ENCODE measurements at regions not wholly inside any gene's neighbourhood (a gene's known extent, or its start where the extent isn't known, plus 50 kb on each side); places are given as distances from the start of the nearest gene placed in this dataset.

GRCh38 chr13:76813000-76813691 is 73.1 kb downstream of the KCTD12 start:
- TF ChIP-seq, protein P1, sequence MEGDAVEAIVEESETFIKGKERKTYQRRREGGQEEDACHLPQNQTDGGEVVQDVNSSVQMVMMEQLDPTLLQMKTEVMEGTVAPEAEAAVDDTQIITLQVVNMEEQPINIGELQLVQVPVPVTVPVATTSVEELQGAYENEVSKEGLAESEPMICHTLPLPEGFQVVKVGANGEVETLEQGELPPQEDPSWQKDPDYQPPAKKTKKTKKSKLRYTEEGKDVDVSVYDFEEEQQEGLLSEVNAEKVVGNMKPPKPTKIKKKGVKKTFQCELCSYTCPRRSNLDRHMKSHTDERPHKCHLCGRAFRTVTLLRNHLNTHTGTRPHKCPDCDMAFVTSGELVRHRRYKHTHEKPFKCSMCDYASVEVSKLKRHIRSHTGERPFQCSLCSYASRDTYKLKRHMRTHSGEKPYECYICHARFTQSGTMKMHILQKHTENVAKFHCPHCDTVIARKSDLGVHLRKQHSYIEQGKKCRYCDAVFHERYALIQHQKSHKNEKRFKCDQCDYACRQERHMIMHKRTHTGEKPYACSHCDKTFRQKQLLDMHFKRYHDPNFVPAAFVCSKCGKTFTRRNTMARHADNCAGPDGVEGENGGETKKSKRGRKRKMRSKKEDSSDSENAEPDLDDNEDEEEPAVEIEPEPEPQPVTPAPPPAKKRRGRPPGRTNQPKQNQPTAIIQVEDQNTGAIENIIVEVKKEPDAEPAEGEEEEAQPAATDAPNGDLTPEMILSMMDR (IDR thresholded peaks at IDR 0.05; ENCODE audit: insufficient read depth, low read length, poor library complexity, severe bottlenecking): no peak
- Histone ChIP-seq H3K27me3 (ENCODE audit: control insufficient read depth, insufficient read depth, low read length) (peaks cover 2% of the 10 kb centered on the region), H3K36me3 (ENCODE audit: control insufficient read depth, insufficient read depth, low read length) (no peaks in the 10 kb centered on the region), H3K4me3 (ENCODE audit: low read depth, low read length) (no peak overlapping the region)
- DNase-seq (ENCODE audit: low read depth): no peak

DNA sequence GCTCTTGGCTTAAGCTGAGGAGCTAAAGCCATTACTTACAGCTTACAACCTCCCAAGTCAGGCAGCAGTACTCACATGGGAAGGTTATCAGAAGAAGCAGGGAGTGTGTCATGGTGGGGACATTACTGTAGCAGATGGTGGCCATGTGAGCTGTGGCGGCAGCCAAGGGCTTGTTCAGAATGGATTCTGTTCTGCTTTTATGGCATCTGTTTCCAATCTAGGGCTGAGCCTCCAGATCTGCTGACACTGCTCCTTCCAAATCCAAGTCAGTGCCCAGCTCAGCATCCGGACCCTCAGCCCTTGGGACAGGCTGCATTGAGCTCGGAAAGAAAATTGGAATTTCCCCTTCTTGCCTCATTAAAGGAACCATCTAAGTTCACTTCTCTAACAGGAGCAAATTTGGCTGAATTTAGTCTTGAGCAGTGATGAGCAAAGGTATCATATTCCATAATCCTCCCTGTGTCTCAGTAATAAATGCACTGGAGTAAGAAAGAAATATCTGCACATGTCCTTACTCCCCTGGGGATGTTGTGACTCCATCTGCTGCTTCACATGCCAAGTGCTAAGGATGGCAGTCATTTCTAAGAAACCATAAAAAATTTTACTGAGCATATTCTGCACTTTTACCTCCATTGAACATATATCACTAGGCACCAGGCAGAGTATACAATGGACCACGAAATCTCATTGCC is 73.9 kb downstream of the KCTD12 start:
- H3K27me3 ChIP-seq (ENCODE audit: control insufficient read depth, insufficient read depth, low read length): peaks cover 2% of the 10 kb centered on the region
- TF ChIP-seq, protein P1 (IDR thresholded peaks at IDR 0.05; ENCODE audit: insufficient read depth, low read length, poor library complexity, severe bottlenecking): no peak
- DNase-seq (ENCODE audit: low read depth): no peak
- no peaks in the 10 kb centered on the region for H3K36me3 ChIP-seq (ENCODE audit: control insufficient read depth, insufficient read depth, low read length)
- H3K4me3 ChIP-seq (ENCODE audit: low read depth, low read length): no peak overlapping the region

DNA sequence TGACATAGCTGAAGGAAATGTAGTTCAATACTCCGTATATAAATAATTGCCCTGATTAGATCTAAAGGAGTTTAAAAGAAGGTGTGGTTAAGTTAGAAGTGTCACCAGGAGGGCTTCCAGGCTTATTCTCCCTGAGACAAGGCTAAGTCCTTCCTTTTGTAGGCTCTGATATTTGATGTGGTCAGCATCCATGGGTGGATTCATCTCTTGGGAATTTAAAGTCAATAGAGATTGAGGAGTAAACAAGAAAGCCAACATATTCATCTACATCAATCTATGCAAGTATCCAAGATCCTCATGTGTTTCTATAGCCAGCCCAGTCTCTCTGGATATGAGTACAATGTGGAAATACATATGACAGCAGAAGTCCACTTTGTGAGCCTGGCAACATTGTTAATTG is 76.8 kb downstream of the KCTD12 start:
- DNase-seq (ENCODE audit: low read depth): no peak
- TF ChIP-seq, protein P1 (IDR thresholded peaks at IDR 0.05; ENCODE audit: insufficient read depth, low read length, poor library complexity, severe bottlenecking): no peak
- Histone ChIP-seq H3K36me3 (ENCODE audit: control insufficient read depth, insufficient read depth, low read length) (no peaks in the 10 kb centered on the region), H3K27me3 (ENCODE audit: control insufficient read depth, insufficient read depth, low read length) (no peaks in the 10 kb centered on the region), H3K4me3 (ENCODE audit: low read depth, low read length) (no peak overlapping the region)

DNA sequence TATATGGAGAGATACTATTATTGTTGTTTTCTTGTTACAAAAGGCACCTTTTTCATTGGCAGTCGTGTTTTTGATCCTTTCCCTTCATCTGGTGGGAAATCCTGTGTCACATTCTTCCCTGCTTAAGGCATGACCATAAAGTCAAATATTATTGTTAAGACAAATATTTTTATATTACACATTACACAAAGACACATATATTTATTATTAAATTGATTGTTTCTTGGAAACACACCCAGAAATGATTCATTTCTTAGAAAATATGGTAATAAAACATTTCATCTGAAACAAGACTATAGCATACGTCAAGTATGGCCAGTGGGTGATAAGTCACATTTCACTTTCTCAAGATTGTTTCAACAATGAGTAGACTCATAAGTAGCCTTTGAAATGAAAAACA is 77.3 kb downstream of the KCTD12 start:
- H3K4me3 ChIP-seq (ENCODE audit: low read depth, low read length): no peak overlapping the region
- no peaks in the 10 kb centered on the region for H3K36me3 ChIP-seq (ENCODE audit: control insufficient read depth, insufficient read depth, low read length)
- no peak for DNase-seq (ENCODE audit: low read depth)
- no peaks in the 10 kb centered on the region for H3K27me3 ChIP-seq (ENCODE audit: control insufficient read depth, insufficient read depth, low read length)
- TF ChIP-seq, protein P1 (IDR thresholded peaks at IDR 0.05; ENCODE audit: insufficient read depth, low read length, poor library complexity, severe bottlenecking): no peak

- H3K27me3 ChIP-seq (ENCODE audit: control insufficient read depth, insufficient read depth, low read length): no peaks in the 10 kb centered on the region
- no peaks in the 10 kb centered on the region for H3K36me3 ChIP-seq (ENCODE audit: control insufficient read depth, insufficient read depth, low read length)
- no peak overlapping the region for H3K4me3 ChIP-seq (ENCODE audit: low read depth, low read length)
- DNase-seq (ENCODE audit: low read depth): no peak
- TF ChIP-seq, protein P1 (IDR thresholded peaks at IDR 0.05; ENCODE audit: insufficient read depth, low read length, poor library complexity, severe bottlenecking): no peak
Observed at GRCh38 chr13:76804801-76805200, 81.4 kb downstream of the KCTD12 start.

Data from kidney epithelial cell (primary cell).